HEK293T (cell line): ENCODE measurements at regions not wholly inside any gene's neighbourhood (a gene's known extent, or its start where the extent isn't known, plus 50 kb on each side); places are given as distances from the start of the nearest gene placed in this dataset.
"Not testable (repeated sequence)": the region's sequence is repeated elsewhere in the genome, so short reads cannot be mapped to it uniquely, and the experiment has no call there.

Source experiments
- CTCF ChIA-PET: fragments of 350-600 bp; formaldehyde crosslinking; extraction: SDS; loops from one replicate; lab custom pipeline; 2021; ENCODE audit warnings: antibody characterized with exemption, inconsistent platforms; lab: Yijun Ruan, JAX
- POLR2A ChIA-PET: fragments of 350-600 bp; formaldehyde crosslinking; extraction: SDS; loops from one replicate; lab custom pipeline; 2020; ENCODE audit warnings: antibody characterized with exemption, inconsistent platforms; lab: Yijun Ruan, JAX
- DNase-seq: peaks from one replicate; pipeline ENCODE4 v3.0.0; 2012; ENCODE audit warnings: mixed read lengths; ENCODE audit errors: extremely low spot score
- ARNT ChIP-seq: fragments of 450-650 bp; IDR thresholded peaks from 2 replicates; pipeline ENCODE4 v1.6.1; 2017; ENCODE audit warnings: mild to moderate bottlenecking
- BHLHE40 ChIP-seq: fragments of 450-650 bp; IDR thresholded peaks from 2 replicates; pipeline ENCODE4 v1.6.1; 2016; ENCODE audit warnings: mild to moderate bottlenecking, moderate library complexity, borderline replicate concordance
- CTBP1 ChIP-seq: fragments of 450-650 bp; IDR thresholded peaks from 2 replicates; pipeline ENCODE4 v1.6.1; 2016; ENCODE audit warnings: borderline replicate concordance
- ELF4 ChIP-seq: fragments of 450-650 bp; IDR thresholded peaks from 2 replicates; pipeline ENCODE4 v1.6.1; 2017; ENCODE audit warnings: antibody characterized with exemption
- FOXA1 ChIP-seq: fragments of 450-650 bp; IDR thresholded peaks from 2 replicates; pipeline ENCODE4 v1.6.1; 2016; ENCODE audit warnings: mild to moderate bottlenecking
- FOXK2 ChIP-seq: fragments of 450-650 bp; IDR thresholded peaks from 2 replicates; pipeline ENCODE4 v1.6.1; 2016; ENCODE audit warnings: mild to moderate bottlenecking
- FOXM1 ChIP-seq: fragments of 450-650 bp; IDR thresholded peaks from 2 replicates; pipeline ENCODE4 v1.6.1; 2017; ENCODE audit warnings: mild to moderate bottlenecking, borderline replicate concordance
- HDGF ChIP-seq: fragments of 450-650 bp; IDR thresholded peaks from 2 replicates; pipeline ENCODE4 v1.6.1; 2017; ENCODE audit warnings: antibody characterized with exemption, borderline replicate concordance
- L3MBTL2 ChIP-seq: fragments of 450-650 bp; conservative IDR thresholded peaks from 2 replicates; pipeline ENCODE4 v1.6.1; 2016; ENCODE audit warnings: mild to moderate bottlenecking
- LEF1 ChIP-seq: fragments of 450-650 bp; IDR thresholded peaks from 2 replicates; pipeline ENCODE4 v1.6.1; 2017; ENCODE audit warnings: mild to moderate bottlenecking, borderline replicate concordance
- NFRKB ChIP-seq: fragments of 450-650 bp; IDR thresholded peaks from 2 replicates; pipeline ENCODE4 v1.6.1; 2016; ENCODE audit warnings: mild to moderate bottlenecking, moderate library complexity
- PKNOX1 ChIP-seq: fragments of 450-650 bp; IDR thresholded peaks from 2 replicates; pipeline ENCODE4 v1.6.1; 2016
- SP1 ChIP-seq: fragments of 450-650 bp; IDR thresholded peaks from 2 replicates; pipeline ENCODE4 v1.6.1; 2017
- SUZ12 ChIP-seq: fragments of 450-650 bp; IDR thresholded peaks from 2 replicates; pipeline ENCODE4 v1.6.1; 2016; ENCODE audit warnings: mild to moderate bottlenecking
- TARDBP ChIP-seq: fragments of 450-650 bp; IDR thresholded peaks from 2 replicates; pipeline ENCODE4 v1.6.1; 2016
- ZNF384 ChIP-seq: fragments of 450-650 bp; IDR thresholded peaks from 2 replicates; pipeline ENCODE4 v1.6.1; 2016

GRCh38 chr9:2545881-2546490 lies 75.6 kb upstream of the VLDLR start:
- CTCF ChIA-PET = no interaction called here
- no peak for DNase-seq
- TF ChIP-seq HDGF (no peak), TARDBP (no peak), SP1 (no peak), ARNT (no peak), NFRKB (no peak), FOXA1 (no peak), ELF4 (no peak), CTBP1 (no peak), BHLHE40 (no peak), PKNOX1 (no peak), L3MBTL2 (no peak), LEF1 (no peak), FOXK2 (no peak), FOXM1 (no peak), SUZ12 (no peak)
- POLR2A ChIA-PET = no interaction called here

GRCh38 chr9:2555899-2556600 lies 65.5 kb upstream of the VLDLR start:
- DNase-seq, POLR2A ChIA-PET, CTCF ChIA-PET: not testable (repeated sequence)

GRCh38 chr9:2557693-2558092 lies 63.9 kb upstream of the VLDLR start:
- no peak for TF ChIP-seq ZNF384
- TF ChIP-seq FOXK2 = no peak
- no peak for TF ChIP-seq LEF1
- no peak for TF ChIP-seq SUZ12
- no peak for TF ChIP-seq HDGF
- TF ChIP-seq TARDBP = no peak
- TF ChIP-seq CTBP1 = no peak
- TF ChIP-seq FOXM1 = no peak
- no peak for TF ChIP-seq SP1
- no peak for TF ChIP-seq BHLHE40
- TF ChIP-seq ELF4 = no peak
- TF ChIP-seq ARNT = no peak
- no peak for TF ChIP-seq PKNOX1
- no peak for TF ChIP-seq FOXA1
- TF ChIP-seq L3MBTL2 = no peak
- no peak for TF ChIP-seq NFRKB
- no peak for DNase-seq
- CTCF ChIA-PET = no interaction called here
- POLR2A ChIA-PET = no interaction called here

- DNase-seq = no peak
- no peak for TF ChIP-seq TARDBP
- TF ChIP-seq FOXK2 = no peak
- no peak for TF ChIP-seq CTBP1
- TF ChIP-seq HDGF = no peak
- no peak for TF ChIP-seq FOXA1
- no peak for TF ChIP-seq FOXM1
- no peak for TF ChIP-seq NFRKB
- no peak for TF ChIP-seq ZNF384
- no peak for TF ChIP-seq SUZ12
- POLR2A ChIA-PET = no interaction called here
- CTCF ChIA-PET = no interaction called here
Measured at GRCh38 chr9:2559192-2560152, 62.1 kb upstream of the VLDLR start.

GRCh38 chr9:2560180-2560579 lies 61.4 kb upstream of the VLDLR start:
- DNase-seq = no peak
- CTCF ChIA-PET = no interaction called here
- no peak for TF ChIP-seq L3MBTL2
- TF ChIP-seq ARNT = no peak
- TF ChIP-seq FOXK2 = no peak
- no peak for TF ChIP-seq BHLHE40
- TF ChIP-seq ZNF384 = no peak
- no peak for TF ChIP-seq FOXM1
- TF ChIP-seq CTBP1 = no peak
- TF ChIP-seq SUZ12 = no peak
- TF ChIP-seq LEF1 = no peak
- no peak for TF ChIP-seq HDGF
- no peak for TF ChIP-seq PKNOX1
- TF ChIP-seq NFRKB = no peak
- TF ChIP-seq SP1 = no peak
- POLR2A ChIA-PET = no interaction called here
